Nephron (organoid): ENCODE measurements at regions not wholly inside any gene's neighbourhood (a gene's known extent, or its start where the extent isn't known, plus 50 kb on each side); places are given as distances from the start of the nearest gene placed in this dataset.

Experiments used
- H3K27ac Mint-ChIP-seq, 3 experiments: 2 replicates each; pipeline ENCODE4 v1.8.0; 2020; ENCODE audit warnings: mixed read lengths in 3 of 3, mild to moderate bottlenecking in 2 of 3, moderate library complexity in 1 of 3
- H3K27me3 Mint-ChIP-seq: 2 replicates; pipeline ENCODE4 v1.8.0; 2021; ENCODE audit warnings: low read depth, mild to moderate bottlenecking, moderate library complexity, mixed read lengths
- H3K36me3 Mint-ChIP-seq: 2 replicates; pipeline ENCODE4 v1.8.0; 2020; ENCODE audit warnings: low read depth, mixed read lengths
- H3K4me1 Mint-ChIP-seq: 2 replicates; pipeline ENCODE4 v1.8.0; 2020; ENCODE audit warnings: mixed read lengths
- H3K4me3 Mint-ChIP-seq, 3 experiments: 2 replicates each; pipeline ENCODE4 v1.8.0; 2020; ENCODE audit warnings: mild to moderate bottlenecking in 3 of 3, mixed read lengths in 3 of 3, moderate library complexity in 2 of 3
- H3K9me3 Mint-ChIP-seq: 2 replicates; pipeline ENCODE4 v1.8.0; 2020; ENCODE audit warnings: mixed read lengths
- TF ChIP-seq, protein P1 (sequence below), 3 experiments: fragments of 200-600 bp; sonication (generic); IDR thresholded peaks; one replicate each; pipeline ENCODE4 v1.5.0; 2021; ENCODE audit warnings: antibody characterized with exemption in 3 of 3; ENCODE audit not compliant: unreplicated experiment in 3 of 3

GRCh38 chr14:26993556-26993955 lies 395.7 kb upstream of the NOVA1 start:
- no peaks in the 10 kb centered on the region for H3K27me3 Mint-ChIP-seq
- H3K4me3 Mint-ChIP-seq, result no peak overlapping the region
- no peak overlapping the region for H3K27ac Mint-ChIP-seq
- H3K4me1 Mint-ChIP-seq, result peaks cover 11% of the 10 kb centered on the region
- H3K9me3 Mint-ChIP-seq, result no peaks in the 10 kb centered on the region
- H3K36me3 Mint-ChIP-seq, result no peaks in the 10 kb centered on the region
- TF ChIP-seq, protein P1, sequence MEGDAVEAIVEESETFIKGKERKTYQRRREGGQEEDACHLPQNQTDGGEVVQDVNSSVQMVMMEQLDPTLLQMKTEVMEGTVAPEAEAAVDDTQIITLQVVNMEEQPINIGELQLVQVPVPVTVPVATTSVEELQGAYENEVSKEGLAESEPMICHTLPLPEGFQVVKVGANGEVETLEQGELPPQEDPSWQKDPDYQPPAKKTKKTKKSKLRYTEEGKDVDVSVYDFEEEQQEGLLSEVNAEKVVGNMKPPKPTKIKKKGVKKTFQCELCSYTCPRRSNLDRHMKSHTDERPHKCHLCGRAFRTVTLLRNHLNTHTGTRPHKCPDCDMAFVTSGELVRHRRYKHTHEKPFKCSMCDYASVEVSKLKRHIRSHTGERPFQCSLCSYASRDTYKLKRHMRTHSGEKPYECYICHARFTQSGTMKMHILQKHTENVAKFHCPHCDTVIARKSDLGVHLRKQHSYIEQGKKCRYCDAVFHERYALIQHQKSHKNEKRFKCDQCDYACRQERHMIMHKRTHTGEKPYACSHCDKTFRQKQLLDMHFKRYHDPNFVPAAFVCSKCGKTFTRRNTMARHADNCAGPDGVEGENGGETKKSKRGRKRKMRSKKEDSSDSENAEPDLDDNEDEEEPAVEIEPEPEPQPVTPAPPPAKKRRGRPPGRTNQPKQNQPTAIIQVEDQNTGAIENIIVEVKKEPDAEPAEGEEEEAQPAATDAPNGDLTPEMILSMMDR (IDR thresholded peaks at IDR 0.05; ENCODE audit: unreplicated experiment in 3 of 3), result no peak

DNA sequence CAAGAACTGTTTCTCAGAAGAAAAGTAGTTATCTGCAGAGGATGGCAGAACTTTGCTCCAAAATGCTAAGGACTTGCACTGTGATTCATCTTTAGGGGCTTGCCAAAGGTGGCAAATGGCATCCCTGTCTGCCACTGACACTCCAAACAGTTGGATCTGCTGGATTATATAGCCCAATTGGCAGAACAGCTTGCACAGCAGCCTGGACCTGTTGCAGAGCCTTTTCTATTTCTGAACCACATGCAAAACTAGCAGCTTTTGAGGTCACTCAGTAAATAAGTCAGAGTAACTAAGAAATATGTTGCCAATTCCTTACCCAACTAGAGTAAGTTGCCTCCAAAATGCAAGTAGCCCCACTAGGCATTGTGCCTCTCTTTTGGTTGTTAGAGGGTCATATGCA lies 397.5 kb upstream of the NOVA1 start:
- no peaks in the 10 kb centered on the region for H3K36me3 Mint-ChIP-seq
- TF ChIP-seq, protein P1 (IDR thresholded peaks at IDR 0.05; ENCODE audit: unreplicated experiment in 3 of 3), result no peak
- H3K4me3 Mint-ChIP-seq, result no peak overlapping the region
- H3K27me3 Mint-ChIP-seq, result no peaks in the 10 kb centered on the region
- H3K4me1 Mint-ChIP-seq, result peaks cover 6% of the 10 kb centered on the region
- no peaks in the 10 kb centered on the region for H3K9me3 Mint-ChIP-seq
- H3K27ac Mint-ChIP-seq, result peak overlapping the region in 1 of 3 experiments; percentile 85

DNA sequence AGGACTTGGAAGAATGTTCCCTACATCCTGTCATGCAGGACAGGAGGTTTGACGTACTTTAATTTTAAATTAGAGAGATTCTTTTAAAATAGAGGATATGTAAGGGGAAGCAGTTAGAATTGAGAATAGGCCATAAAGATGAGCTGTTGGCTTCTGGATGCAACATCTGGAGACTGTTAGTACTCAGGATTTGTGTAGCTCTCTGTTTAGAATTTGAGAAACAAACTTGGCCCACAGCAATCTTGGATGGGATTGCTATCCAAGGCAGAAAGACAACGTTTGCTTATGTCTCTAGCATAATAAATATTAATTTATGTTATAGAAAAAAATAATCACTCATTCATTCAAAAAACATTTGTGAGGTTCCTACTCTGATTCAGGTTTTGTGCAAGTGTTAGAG lies 398.4 kb upstream of the NOVA1 start:
- Mint-ChIP-seq H3K4me3 (no peak overlapping the region), H3K4me1 (peaks cover 6% of the 10 kb centered on the region)

DNA sequence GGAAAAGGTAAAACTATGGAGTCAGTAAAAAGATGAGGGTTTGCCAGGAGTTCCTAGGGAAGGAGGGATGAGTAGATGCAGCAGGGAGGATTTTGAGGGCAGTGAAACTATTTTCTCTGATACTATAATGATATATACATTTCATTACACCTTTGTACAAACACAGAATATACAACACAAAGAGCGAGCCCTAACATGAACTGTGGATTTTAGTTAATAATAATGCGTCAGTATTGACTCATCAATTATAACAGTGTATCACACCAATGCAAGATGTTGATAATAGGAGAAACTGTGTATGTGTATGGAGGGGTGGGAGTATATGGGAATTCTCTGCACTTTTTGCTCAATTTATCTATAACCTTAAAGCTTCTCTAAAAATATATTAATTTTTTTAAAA lies 404.3 kb upstream of the NOVA1 start:
- Mint-ChIP-seq H3K4me3 (no peak overlapping the region), H3K27ac (no peak overlapping the region), H3K4me1 (peaks cover 9% of the 10 kb centered on the region), H3K27me3 (no peaks in the 10 kb centered on the region), H3K9me3 (no peaks in the 10 kb centered on the region), H3K36me3 (no peaks in the 10 kb centered on the region)
- TF ChIP-seq, protein P1 (IDR thresholded peaks at IDR 0.05; ENCODE audit: unreplicated experiment in 3 of 3), result no peak

More for the DNA sequence above, 398.4 kb upstream of the NOVA1 start:
- TF ChIP-seq, protein P1 (IDR thresholded peaks at IDR 0.05; ENCODE audit: unreplicated experiment in 3 of 3), result no peak
- Mint-ChIP-seq H3K9me3 (no peaks in the 10 kb centered on the region), H3K36me3 (no peaks in the 10 kb centered on the region), H3K27me3 (no peaks in the 10 kb centered on the region), H3K27ac (peak overlapping the region in 2 of 3 experiments; percentile 26 to 85)

DNA sequence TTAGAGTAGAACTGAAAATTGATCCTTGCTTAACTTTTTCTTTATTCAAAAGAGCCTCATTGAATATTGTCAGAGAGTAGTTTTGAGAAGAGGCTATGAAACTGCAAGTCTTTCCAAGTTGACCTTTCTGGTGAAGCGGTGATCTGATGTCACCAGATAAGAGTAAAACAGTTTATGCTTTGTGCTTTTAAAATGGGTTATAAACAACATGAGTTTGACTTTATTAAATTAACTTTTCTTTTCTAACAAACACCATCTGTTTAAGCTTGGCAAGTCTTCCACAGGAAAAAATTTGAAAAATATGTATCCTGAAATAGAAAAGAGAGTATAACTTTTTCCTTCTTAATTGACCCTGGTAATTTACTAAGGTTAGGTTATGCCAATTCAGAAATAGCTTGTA lies 408.7 kb upstream of the NOVA1 start:
- peaks cover 3% of the 10 kb centered on the region for H3K9me3 Mint-ChIP-seq
- no peak overlapping the region for H3K4me3 Mint-ChIP-seq
- H3K36me3 Mint-ChIP-seq, result no peaks in the 10 kb centered on the region
- TF ChIP-seq, protein P1 (IDR thresholded peaks at IDR 0.05; ENCODE audit: unreplicated experiment in 3 of 3), result no peak
- H3K4me1 Mint-ChIP-seq, result peaks cover 18% of the 10 kb centered on the region
- H3K27me3 Mint-ChIP-seq, result no peaks in the 10 kb centered on the region
- H3K27ac Mint-ChIP-seq, result peak overlapping the region in 2 of 3 experiments; percentile 48 to 66

DNA sequence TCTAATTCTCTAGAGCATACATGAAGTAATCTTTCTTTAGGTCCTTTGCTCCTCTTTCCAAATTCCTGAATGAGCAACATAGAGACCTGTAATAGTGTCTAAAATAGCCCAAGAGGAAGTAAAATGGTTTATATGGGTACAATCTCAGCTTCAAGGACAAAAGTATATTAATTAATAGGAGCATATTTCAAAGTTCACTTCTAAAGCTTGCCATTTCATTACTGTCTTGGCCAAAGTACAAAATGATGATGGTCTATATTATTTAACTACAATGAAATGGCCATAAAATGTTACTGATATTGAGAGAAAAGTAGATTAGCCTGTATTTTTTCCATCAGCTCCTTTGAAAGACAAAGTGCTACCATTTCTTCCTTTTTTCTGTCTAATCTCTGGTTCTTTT lies 410.4 kb upstream of the NOVA1 start:
- TF ChIP-seq, protein P1 (IDR thresholded peaks at IDR 0.05; ENCODE audit: unreplicated experiment in 3 of 3), result no peak
- Mint-ChIP-seq H3K4me1 (peaks cover 18% of the 10 kb centered on the region), H3K9me3 (peaks cover 3% of the 10 kb centered on the region), H3K27me3 (no peaks in the 10 kb centered on the region), H3K4me3 (no peak overlapping the region), H3K27ac (peak overlapping the region in 2 of 3 experiments; percentile 12 to 66), H3K36me3 (no peaks in the 10 kb centered on the region)
